Fibroblast of lung (primary cell): ENCODE measurements at regions not wholly inside any gene's neighbourhood (a gene's known extent, or its start where the extent isn't known, plus 50 kb on each side); places are given as distances from the start of the nearest gene placed in this dataset.

Experiments
- DNase-seq, 2 donors: peaks; one replicate each; pipeline versions ENCODE4 v3.0.0 to v3.0.0-alpha.2; 2010; ENCODE audit warnings: low read depth in 2 of 2
- H2AFZ ChIP-seq: 2 replicates; pipeline ENCODE4 v1.5.1; 2012; ENCODE audit warnings: low read length, control low read depth, inconsistent platforms
- H3K27ac ChIP-seq: 2 replicates; pipeline ENCODE4 v1.5.1; 2011; ENCODE audit warnings: low read length, control low read depth; ENCODE audit not compliant: insufficient read depth
- H3K27me3 ChIP-seq: 2 replicates; pipeline ENCODE4 v1.5.1; 2011; ENCODE audit warnings: mild to moderate bottlenecking, low read length; ENCODE audit not compliant: control insufficient read depth, insufficient read depth
- H3K36me3 ChIP-seq: 2 replicates; pipeline ENCODE4 v1.5.1; 2011; ENCODE audit warnings: low read length; ENCODE audit not compliant: control insufficient read depth, insufficient read depth
- H3K4me1 ChIP-seq: 2 replicates; pipeline ENCODE4 v1.5.1; 2011; ENCODE audit warnings: low read length; ENCODE audit not compliant: control insufficient read depth, insufficient read depth; ENCODE audit errors: extremely low read depth
- H3K4me2 ChIP-seq: 2 replicates; pipeline ENCODE4 v1.5.1; 2011; ENCODE audit warnings: low read length, control low read depth; ENCODE audit not compliant: insufficient read depth; ENCODE audit errors: extremely low read depth
- H3K4me3 ChIP-seq, 4 experiments: fragments of 200-600 bp in 1 of 4; sonication (generic) in 1 of 4; replicated peaks in 1 of 4; 2 replicates each; pipeline ENCODE4 v1.5.1; 2011 to 2016; ENCODE audit warnings: low read length in 4 of 4, low read depth in 3 of 4, mild to moderate bottlenecking in 3 of 4, control low read depth in 2 of 4, inconsistent platforms in 1 of 4, mixed read lengths in 1 of 4; ENCODE audit not compliant: insufficient read depth in 1 of 4; ENCODE audit errors: control extremely low read depth in 1 of 4
- H3K79me2 ChIP-seq: 2 replicates; pipeline ENCODE4 v1.5.1; 2012; ENCODE audit warnings: mild to moderate bottlenecking, low read length, inconsistent platforms; ENCODE audit not compliant: control insufficient read depth, insufficient read depth
- H3K9ac ChIP-seq: 2 replicates; pipeline ENCODE4 v1.5.1; 2011; ENCODE audit warnings: mild to moderate bottlenecking, low read length, control low read depth; ENCODE audit not compliant: insufficient read depth
- H3K9me3 ChIP-seq: 2 replicates; pipeline ENCODE4 v1.5.1; 2012; ENCODE audit warnings: low read depth, low read length; ENCODE audit not compliant: control insufficient read depth, insufficient read depth
- H4K20me1 ChIP-seq: 2 replicates; pipeline ENCODE4 v1.5.1; 2011; ENCODE audit warnings: low read length; ENCODE audit not compliant: control insufficient read depth, insufficient read depth; ENCODE audit errors: extremely low read depth
- CTCF ChIP-seq, 2 donors: IDR thresholded peaks in 1 of 2; conservative IDR thresholded peaks in 1 of 2; 1 replicate in 1 of 2; 2 replicates in 1 of 2; pipeline ENCODE4 v1.5.1; 2011 to 2012; ENCODE audit warnings: low read length in 2 of 2, control low read depth in 1 of 2, inconsistent platforms in 1 of 2, low read depth in 1 of 2, mild to moderate bottlenecking in 1 of 2
- EZH2 ChIP-seq: IDR thresholded peaks from 2 replicates; pipeline ENCODE4 v1.5.1; 2012; ENCODE audit warnings: low read length, control low read depth, mild to moderate bottlenecking; ENCODE audit errors: missing control alignments

- Histone ChIP-seq H3K4me1 (peaks cover 3% of the 10 kb centered on the region), H3K9ac (no peak overlapping the region), H3K27ac (no peak overlapping the region), H3K9me3 (no peaks in the 10 kb centered on the region), H3K36me3 (no peaks in the 10 kb centered on the region), H3K79me2 (no peaks in the 10 kb centered on the region), H3K27me3 (no peaks in the 10 kb centered on the region), H4K20me1 (no peaks in the 10 kb centered on the region), H2AFZ (no peak overlapping the region), H3K4me3 (no peak overlapping the region), H3K4me2 (no peak overlapping the region)
- no peak for DNase-seq
- TF ChIP-seq EZH2 (no peak), CTCF (conservative IDR thresholded peaks at IDR 0.05 in 1 of 2, IDR thresholded peaks at IDR 0.05 in 1 of 2; ENCODE audit: low read depth in 1 of 2, low read length in 2 of 2) (no peak)
Measured at GRCh38 chr21:26784974-26785373, 60.2 kb downstream of the ADAMTS1 start.

GRCh38 chr21:26783466-26784195 is 61.6 kb downstream of the ADAMTS1 start:
- H2AFZ ChIP-seq, result no peak overlapping the region
- TF ChIP-seq EZH2 (no peak), CTCF (conservative IDR thresholded peaks at IDR 0.05 in 1 of 2, IDR thresholded peaks at IDR 0.05 in 1 of 2; ENCODE audit: low read depth in 1 of 2, low read length in 2 of 2) (no peak)
- no peaks in the 10 kb centered on the region for H3K79me2 ChIP-seq
- DNase-seq, result no peak
- no peaks in the 10 kb centered on the region for H4K20me1 ChIP-seq
- no peak overlapping the region for H3K27ac ChIP-seq
- no peak overlapping the region for H3K4me3 ChIP-seq
- H3K9me3 ChIP-seq, result no peaks in the 10 kb centered on the region
- H3K9ac ChIP-seq, result no peak overlapping the region
- H3K4me1 ChIP-seq, result no peaks in the 10 kb centered on the region
- no peak overlapping the region for H3K4me2 ChIP-seq
- no peaks in the 10 kb centered on the region for H3K27me3 ChIP-seq
- no peaks in the 10 kb centered on the region for H3K36me3 ChIP-seq

- Histone ChIP-seq H3K4me1 (no peaks in the 10 kb centered on the region), H3K79me2 (no peaks in the 10 kb centered on the region), H3K27ac (no peak overlapping the region), H3K27me3 (no peaks in the 10 kb centered on the region), H3K4me3 (no peak overlapping the region), H3K36me3 (no peaks in the 10 kb centered on the region), H3K9me3 (no peaks in the 10 kb centered on the region), H2AFZ (no peak overlapping the region), H3K9ac (no peak overlapping the region), H3K4me2 (no peak overlapping the region), H4K20me1 (no peaks in the 10 kb centered on the region)
- no peak for TF ChIP-seq CTCF (conservative IDR thresholded peaks at IDR 0.05 in 1 of 2, IDR thresholded peaks at IDR 0.05 in 1 of 2; ENCODE audit: low read depth in 1 of 2, low read length in 2 of 2)
- TF ChIP-seq EZH2, result no peak
- DNase-seq, result no peak
Measured at GRCh38 chr21:26782747-26783146, 62.5 kb downstream of the ADAMTS1 start.
